Gastroesophageal sphincter (tissue), 3 donors: ENCODE measurements at regions not wholly inside any gene's neighbourhood (a gene's known extent, or its start where the extent isn't known, plus 50 kb on each side); places are given as distances from the start of the nearest gene placed in this dataset.

Experiments
- EP300 ChIP-seq: sonication (generic); formaldehyde crosslinking; IDR thresholded peaks from one replicate; pipeline ENCODE4 v1.6.1; 2017; ENCODE audit warnings: antibody characterized with exemption, mild to moderate bottlenecking
- POLR2A ChIP-seq, 2 donors: fragments of 450-650 bp; IDR thresholded peaks; one replicate each; pipeline ENCODE4 v1.6.1; 2017; ENCODE audit warnings: antibody characterized with exemption in 2 of 2, mild to moderate bottlenecking in 2 of 2, moderate library complexity in 1 of 2
- TF ChIP-seq, protein P1 (sequence below), 4 experiments: fragments of 200-600 bp in 2 of 4; fragments of 450-650 bp in 2 of 4; sonication (generic) in 1 of 4; IDR thresholded peaks; one replicate each; pipeline ENCODE4 v1.5.1; 2017 to 2019; ENCODE audit warnings: antibody characterized with exemption in 4 of 4, mild to moderate bottlenecking in 2 of 4, moderate library complexity in 2 of 4

DNA sequence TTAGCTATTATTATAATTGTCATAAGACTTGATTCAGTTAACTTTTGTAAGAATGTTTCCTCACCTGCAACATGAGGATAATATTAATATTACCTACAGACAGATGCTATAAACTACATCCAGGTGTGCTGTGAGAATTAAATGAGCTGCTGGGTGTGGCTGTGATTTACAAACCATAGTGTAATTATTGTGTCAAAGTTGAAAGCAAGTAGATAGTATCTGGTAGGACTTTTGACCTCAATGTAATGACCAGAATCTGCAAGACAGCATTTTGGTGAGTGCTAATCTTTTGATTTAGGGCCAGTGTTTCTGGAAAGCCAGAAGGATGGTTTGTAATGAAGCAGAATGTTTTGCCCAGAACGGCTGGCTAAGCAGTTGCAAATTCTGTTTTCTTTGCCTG lies 162.5 kb downstream of the TRMT11 start:
- no peak for TF ChIP-seq EP300
- TF ChIP-seq, protein P1, sequence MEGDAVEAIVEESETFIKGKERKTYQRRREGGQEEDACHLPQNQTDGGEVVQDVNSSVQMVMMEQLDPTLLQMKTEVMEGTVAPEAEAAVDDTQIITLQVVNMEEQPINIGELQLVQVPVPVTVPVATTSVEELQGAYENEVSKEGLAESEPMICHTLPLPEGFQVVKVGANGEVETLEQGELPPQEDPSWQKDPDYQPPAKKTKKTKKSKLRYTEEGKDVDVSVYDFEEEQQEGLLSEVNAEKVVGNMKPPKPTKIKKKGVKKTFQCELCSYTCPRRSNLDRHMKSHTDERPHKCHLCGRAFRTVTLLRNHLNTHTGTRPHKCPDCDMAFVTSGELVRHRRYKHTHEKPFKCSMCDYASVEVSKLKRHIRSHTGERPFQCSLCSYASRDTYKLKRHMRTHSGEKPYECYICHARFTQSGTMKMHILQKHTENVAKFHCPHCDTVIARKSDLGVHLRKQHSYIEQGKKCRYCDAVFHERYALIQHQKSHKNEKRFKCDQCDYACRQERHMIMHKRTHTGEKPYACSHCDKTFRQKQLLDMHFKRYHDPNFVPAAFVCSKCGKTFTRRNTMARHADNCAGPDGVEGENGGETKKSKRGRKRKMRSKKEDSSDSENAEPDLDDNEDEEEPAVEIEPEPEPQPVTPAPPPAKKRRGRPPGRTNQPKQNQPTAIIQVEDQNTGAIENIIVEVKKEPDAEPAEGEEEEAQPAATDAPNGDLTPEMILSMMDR (IDR thresholded peaks at IDR 0.05), result no peak
- TF ChIP-seq POLR2A (IDR thresholded peaks at IDR 0.05), result no peak
